Spleen (tissue), 7 donors: ENCODE measurements at regions not wholly inside any gene's neighbourhood (a gene's known extent, or its start where the extent isn't known, plus 50 kb on each side); places are given as distances from the start of the nearest gene placed in this dataset.

Experiments used
- CTCF ChIP-seq, 11 experiments: fragments of 200-600 bp in 7 of 11; fragments of 450-650 bp in 4 of 11; sonication (generic) in 4 of 11; IDR thresholded peaks in 8 of 11; conservative IDR thresholded peaks in 3 of 11; 1 replicate in 7 of 11; 2 replicates in 4 of 11; pipeline versions ENCODE4 v1.4.0 to v1.8.0; 2016 to 2021; ENCODE audit warnings: antibody characterized with exemption in 11 of 11, inconsistent platforms in 4 of 11, mild to moderate bottlenecking in 1 of 11
- POLR2A ChIP-seq, 3 donors: fragments of 450-650 bp; IDR thresholded peaks; one replicate each; pipeline ENCODE4 v1.5.1; 2017; ENCODE audit warnings: antibody characterized with exemption in 3 of 3, mild to moderate bottlenecking in 1 of 3
- POLR2AphosphoS5 ChIP-seq, 3 donors: sonication (generic); formaldehyde crosslinking; IDR thresholded peaks; one replicate each; pipeline ENCODE4 v1.5.1; 2017; ENCODE audit warnings: antibody characterized with exemption in 3 of 3
- donor health status: DM: no; HTN: no; CAD: no; lungs with moderate emphysema.
- donor health status: DM: no; HTN: no; CAD: no.
- donor health status: DM: no; HTN: no; CAD: no.

DNA sequence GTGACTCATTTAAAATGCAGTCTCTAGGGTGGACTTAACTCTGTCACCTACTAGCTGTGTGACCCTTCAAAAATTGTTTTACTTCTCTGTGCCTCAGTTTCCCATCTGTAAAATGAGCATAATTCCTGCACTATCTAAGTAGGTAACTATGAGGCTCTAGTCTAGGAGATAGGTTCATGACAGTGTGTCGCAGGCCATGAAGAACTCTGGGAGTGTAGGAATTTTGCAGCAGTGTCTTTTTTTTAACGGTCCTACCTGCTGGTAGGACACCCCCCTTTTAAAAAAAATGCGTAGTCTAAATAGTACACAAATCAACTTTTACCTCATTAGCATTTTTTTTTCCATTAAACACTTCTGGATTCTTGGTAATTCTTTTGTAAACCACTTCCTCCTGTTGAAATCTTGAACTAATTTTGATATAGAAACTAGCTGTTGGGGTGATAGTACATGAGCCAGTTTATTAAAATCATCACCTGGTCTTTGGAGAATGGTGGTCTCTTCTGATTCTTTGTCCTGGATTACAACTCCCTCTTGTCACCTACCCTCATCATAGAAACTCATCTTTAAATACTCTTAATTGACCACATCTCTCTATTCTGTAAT is 86.0 kb upstream of the SLC38A2 start:
- TF ChIP-seq POLR2A (IDR thresholded peaks at IDR 0.05) (no peak), CTCF (IDR thresholded peaks at IDR 0.05 in 8 of 11, conservative IDR thresholded peaks at IDR 0.05 in 3 of 11) (no peak), POLR2AphosphoS5 (IDR thresholded peaks at IDR 0.05) (no peak)
